Ishikawa (cell line): ENCODE measurements at regions not wholly inside any gene's neighbourhood (a gene's known extent, or its start where the extent isn't known, plus 50 kb on each side); places are given as distances from the start of the nearest gene placed in this dataset.

ENCODE experiments used
- EP300 ChIP-seq: IDR thresholded peaks from 2 replicates; pipeline ENCODE4 v1.6.1; 2012; ENCODE audit warnings: borderline replicate concordance
- RAD21 ChIP-seq: IDR thresholded peaks from 2 replicates; pipeline ENCODE4 v1.6.1; 2012; ENCODE audit warnings: low read depth
- TEAD4 ChIP-seq: IDR thresholded peaks from 2 replicates; pipeline ENCODE4 v1.6.1; 2012
- YY1 ChIP-seq: IDR thresholded peaks from 2 replicates; pipeline ENCODE4 v1.6.1; 2012; ENCODE audit warnings: low read depth
- TF ChIP-seq, protein P1 (sequence below): IDR thresholded peaks from 2 replicates; pipeline ENCODE4 v1.6.1; 2012; ENCODE audit warnings: low read depth, mild to moderate bottlenecking
- TF ChIP-seq, protein P2 (sequence below): IDR thresholded peaks from 2 replicates; pipeline ENCODE4 v1.6.1; 2012

DNA sequence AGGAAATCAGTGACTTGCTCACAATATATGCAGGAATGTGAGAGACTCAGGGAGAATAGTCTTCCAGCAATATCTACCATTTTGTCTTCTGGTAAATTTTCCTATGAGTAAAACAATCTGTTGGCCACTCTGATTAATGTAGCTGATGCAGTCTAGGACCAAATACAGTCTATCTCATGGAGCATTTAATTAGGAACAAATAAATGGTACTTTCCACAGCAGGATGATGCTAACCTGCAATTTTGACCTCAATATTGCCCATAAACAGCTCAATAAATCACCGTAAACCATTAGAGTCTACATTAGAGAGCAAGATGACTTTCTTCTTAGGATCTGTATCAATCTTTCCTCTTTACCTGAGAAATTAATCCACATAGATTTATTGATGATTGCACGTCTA is 567.7 kb upstream of the B3GALT2 start:
- TF ChIP-seq, protein P1, sequence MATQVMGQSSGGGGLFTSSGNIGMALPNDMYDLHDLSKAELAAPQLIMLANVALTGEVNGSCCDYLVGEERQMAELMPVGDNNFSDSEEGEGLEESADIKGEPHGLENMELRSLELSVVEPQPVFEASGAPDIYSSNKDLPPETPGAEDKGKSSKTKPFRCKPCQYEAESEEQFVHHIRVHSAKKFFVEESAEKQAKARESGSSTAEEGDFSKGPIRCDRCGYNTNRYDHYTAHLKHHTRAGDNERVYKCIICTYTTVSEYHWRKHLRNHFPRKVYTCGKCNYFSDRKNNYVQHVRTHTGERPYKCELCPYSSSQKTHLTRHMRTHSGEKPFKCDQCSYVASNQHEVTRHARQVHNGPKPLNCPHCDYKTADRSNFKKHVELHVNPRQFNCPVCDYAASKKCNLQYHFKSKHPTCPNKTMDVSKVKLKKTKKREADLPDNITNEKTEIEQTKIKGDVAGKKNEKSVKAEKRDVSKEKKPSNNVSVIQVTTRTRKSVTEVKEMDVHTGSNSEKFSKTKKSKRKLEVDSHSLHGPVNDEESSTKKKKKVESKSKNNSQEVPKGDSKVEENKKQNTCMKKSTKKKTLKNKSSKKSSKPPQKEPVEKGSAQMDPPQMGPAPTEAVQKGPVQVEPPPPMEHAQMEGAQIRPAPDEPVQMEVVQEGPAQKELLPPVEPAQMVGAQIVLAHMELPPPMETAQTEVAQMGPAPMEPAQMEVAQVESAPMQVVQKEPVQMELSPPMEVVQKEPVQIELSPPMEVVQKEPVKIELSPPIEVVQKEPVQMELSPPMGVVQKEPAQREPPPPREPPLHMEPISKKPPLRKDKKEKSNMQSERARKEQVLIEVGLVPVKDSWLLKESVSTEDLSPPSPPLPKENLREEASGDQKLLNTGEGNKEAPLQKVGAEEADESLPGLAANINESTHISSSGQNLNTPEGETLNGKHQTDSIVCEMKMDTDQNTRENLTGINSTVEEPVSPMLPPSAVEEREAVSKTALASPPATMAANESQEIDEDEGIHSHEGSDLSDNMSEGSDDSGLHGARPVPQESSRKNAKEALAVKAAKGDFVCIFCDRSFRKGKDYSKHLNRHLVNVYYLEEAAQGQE, result no peak
- TF ChIP-seq EP300, result no peak
- no peak for TF ChIP-seq YY1
- TF ChIP-seq RAD21, result no peak
- TF ChIP-seq, protein P2, sequence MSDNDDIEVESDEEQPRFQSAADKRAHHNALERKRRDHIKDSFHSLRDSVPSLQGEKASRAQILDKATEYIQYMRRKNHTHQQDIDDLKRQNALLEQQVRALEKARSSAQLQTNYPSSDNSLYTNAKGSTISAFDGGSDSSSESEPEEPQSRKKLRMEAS, result no peak
- no peak for TF ChIP-seq TEAD4
